Naive B cell (primary cell): ENCODE measurements at regions not wholly inside any gene's neighbourhood (a gene's known extent, or its start where the extent isn't known, plus 50 kb on each side); places are given as distances from the start of the nearest gene placed in this dataset.

Experiments
- ATAC-seq, 2 donors: fragments of 150-1000 bp; cut with Tn5 transposase; 2 replicates each; pipeline ENCODE4 v1.10.0; 2021; ENCODE audit warnings: low read depth in 2 of 2, mild to moderate bottlenecking in 2 of 2, moderate library complexity in 2 of 2
- DNase-seq: peaks from one replicate; pipeline ENCODE4 v3.0.0; 2022
- H3K27ac Mint-ChIP-seq, 6 donors: one replicate each; pipeline ENCODE4 v1.8.0; 2020 to 2022; ENCODE audit warnings: mild to moderate bottlenecking in 6 of 6, mixed read lengths in 6 of 6, moderate library complexity in 5 of 6, inconsistent platforms in 2 of 6
- H3K27me3 Mint-ChIP-seq, 3 donors: one replicate each; pipeline ENCODE4 v1.8.0; 2021 to 2022; ENCODE audit warnings: mixed read lengths in 3 of 3, mild to moderate bottlenecking in 1 of 3
- H3K36me3 Mint-ChIP-seq, 2 donors: one replicate each; pipeline ENCODE4 v1.8.0; 2020 to 2022; ENCODE audit warnings: mixed read lengths in 2 of 2, inconsistent platforms in 1 of 2, mild to moderate bottlenecking in 1 of 2
- H3K4me1 Mint-ChIP-seq, 3 donors: one replicate each; pipeline ENCODE4 v1.8.0; 2020 to 2022; ENCODE audit warnings: mixed read lengths in 3 of 3, inconsistent platforms in 1 of 3, mild to moderate bottlenecking in 1 of 3, moderate library complexity in 1 of 3
- H3K4me3 Mint-ChIP-seq, 8 donors: one replicate each; pipeline ENCODE4 v1.8.0; 2020 to 2022; ENCODE audit warnings: mild to moderate bottlenecking in 8 of 8, mixed read lengths in 8 of 8, moderate library complexity in 8 of 8, inconsistent platforms in 2 of 8
- H3K9me3 Mint-ChIP-seq, 7 donors: one replicate each; pipeline ENCODE4 v1.8.0; 2020 to 2022; ENCODE audit warnings: mixed read lengths in 7 of 7, mild to moderate bottlenecking in 5 of 7, inconsistent platforms in 2 of 7, moderate library complexity in 1 of 7

GRCh38 chr10:118496525-118496924, 98.9 kb downstream of the PRLHR start:
- Mint-ChIP-seq H3K4me1 (no peaks in the 10 kb centered on the region), H3K4me3 (no peak overlapping the region), H3K36me3 (no peaks in the 10 kb centered on the region), H3K27me3 (peaks cover 11 to 24% (median 22%) of the 10 kb centered on the region in 3 donors), H3K27ac (no peak overlapping the region), H3K9me3 (peaks cover 0 to 4% (median 1%) of the 10 kb centered on the region in 7 donors)
- DNase-seq (no peak), ATAC-seq (no peak)

GRCh38 chr10:118495499-118495898, 99.9 kb downstream of the PRLHR start:
- Mint-ChIP-seq H3K27ac (peak overlapping the region in 1 of 6 donors; percentile 61), H3K4me3 (no peak overlapping the region), H3K27me3 (peaks cover 6 to 19% (median 16%) of the 10 kb centered on the region in 3 donors), H3K4me1 (no peaks in the 10 kb centered on the region), H3K9me3 (peaks cover 0 to 14% (median 8%) of the 10 kb centered on the region in 7 donors), H3K36me3 (no peaks in the 10 kb centered on the region)
- no peak for DNase-seq
- no peak for ATAC-seq

- Mint-ChIP-seq H3K9me3 (peaks cover 2 to 28% (median 12%) of the 10 kb centered on the region in 7 donors), H3K27ac (no peak overlapping the region), H3K4me3 (no peak overlapping the region), H3K36me3 (no peaks in the 10 kb centered on the region), H3K4me1 (no peaks in the 10 kb centered on the region), H3K27me3 (peaks cover 6 to 14% (median 8%) of the 10 kb centered on the region in 3 donors)
- ATAC-seq (no peak), DNase-seq (no peak)
Observed at GRCh38 chr10:118491055-118491454, 104.4 kb downstream of the PRLHR start.

- Mint-ChIP-seq H3K27me3 (peaks cover 0 to 21% (median 0%) of the 10 kb centered on the region in 3 donors), H3K9me3 (peaks cover 1 to 28% (median 12%) of the 10 kb centered on the region in 7 donors), H3K4me3 (no peak overlapping the region), H3K27ac (no peak overlapping the region), H3K4me1 (no peaks in the 10 kb centered on the region), H3K36me3 (no peaks in the 10 kb centered on the region)
- ATAC-seq (no peak), DNase-seq (no peak)
Observed at GRCh38 chr10:118488710-118489497, 106.5 kb downstream of the PRLHR start.

- Mint-ChIP-seq H3K4me3 (no peak overlapping the region), H3K9me3 (peaks cover 0 to 16% (median 4%) of the 10 kb centered on the region in 7 donors), H3K36me3 (no peaks in the 10 kb centered on the region), H3K27ac (no peak overlapping the region), H3K27me3 (peaks cover 0 to 15% (median 4%) of the 10 kb centered on the region in 3 donors), H3K4me1 (no peaks in the 10 kb centered on the region)
- ATAC-seq = no peak
- no peak for DNase-seq
Observed at GRCh38 chr10:118485641-118486040, 109.8 kb downstream of the PRLHR start.

- Mint-ChIP-seq H3K27me3 (peaks cover 0 to 16% (median 15%) of the 10 kb centered on the region in 3 donors), H3K4me3 (no peak overlapping the region), H3K36me3 (peaks cover 0 to 8% of the 10 kb centered on the region in 2 donors), H3K9me3 (peaks cover 0 to 15% (median 3%) of the 10 kb centered on the region in 7 donors), H3K27ac (no peak overlapping the region), H3K4me1 (no peaks in the 10 kb centered on the region)
- ATAC-seq (no peak), DNase-seq (no peak)
Observed at GRCh38 chr10:118484152-118484871, 111.1 kb downstream of the PRLHR start.

GRCh38 chr10:118483496-118483895, 112.0 kb downstream of the PRLHR start:
- no peak overlapping the region for H3K27ac Mint-ChIP-seq
- H3K27me3 Mint-ChIP-seq = peaks cover 0 to 17% (median 15%) of the 10 kb centered on the region in 3 donors
- ATAC-seq = no peak
- H3K4me1 Mint-ChIP-seq = no peaks in the 10 kb centered on the region
- peaks cover 0 to 10% (median 0%) of the 10 kb centered on the region in 7 donors for H3K9me3 Mint-ChIP-seq
- peaks cover 0 to 8% of the 10 kb centered on the region in 2 donors for H3K36me3 Mint-ChIP-seq
- no peak overlapping the region for H3K4me3 Mint-ChIP-seq
- DNase-seq = no peak

GRCh38 chr10:118482393-118483331, 112.8 kb downstream of the PRLHR start:
- ATAC-seq (no peak), DNase-seq (no peak)
- Mint-ChIP-seq H3K27me3 (peaks cover 0 to 19% (median 17%) of the 10 kb centered on the region in 3 donors), H3K27ac (no peak overlapping the region), H3K4me1 (no peaks in the 10 kb centered on the region), H3K4me3 (no peak overlapping the region), H3K36me3 (peaks cover 0 to 8% of the 10 kb centered on the region in 2 donors), H3K9me3 (peaks cover 0 to 10% (median 0%) of the 10 kb centered on the region in 7 donors)

- ATAC-seq = no peak
- peaks cover 0 to 8% of the 10 kb centered on the region in 2 donors for H3K36me3 Mint-ChIP-seq
- no peak overlapping the region for H3K4me3 Mint-ChIP-seq
- no peak overlapping the region for H3K27ac Mint-ChIP-seq
- H3K27me3 Mint-ChIP-seq = peaks cover 0 to 24% (median 17%) of the 10 kb centered on the region in 3 donors
- peaks cover 0 to 10% (median 0%) of the 10 kb centered on the region in 7 donors for H3K9me3 Mint-ChIP-seq
- no peaks in the 10 kb centered on the region for H3K4me1 Mint-ChIP-seq
- DNase-seq = no peak
Observed at GRCh38 chr10:118481871-118482270, 113.6 kb downstream of the PRLHR start.

- H3K27me3 Mint-ChIP-seq = peaks cover 17 to 32% (median 21%) of the 10 kb centered on the region in 3 donors
- H3K4me1 Mint-ChIP-seq = no peaks in the 10 kb centered on the region
- H3K36me3 Mint-ChIP-seq = peaks cover 0 to 6% of the 10 kb centered on the region in 2 donors
- H3K9me3 Mint-ChIP-seq = peaks cover 0 to 19% (median 5%) of the 10 kb centered on the region in 7 donors
- ATAC-seq = no peak
- H3K27ac Mint-ChIP-seq = no peak overlapping the region
- no peak for DNase-seq
- H3K4me3 Mint-ChIP-seq = no peak overlapping the region
Observed at GRCh38 chr10:118475214-118475613, 120.2 kb downstream of the PRLHR start.

GRCh38 chr10:118474111-118474510, 121.3 kb downstream of the PRLHR start:
- Mint-ChIP-seq H3K27me3 (peaks cover 24 to 26% (median 26%) of the 10 kb centered on the region in 3 donors), H3K27ac (no peak overlapping the region), H3K4me3 (no peak overlapping the region), H3K36me3 (no peaks in the 10 kb centered on the region), H3K9me3 (peaks cover 0 to 19% (median 5%) of the 10 kb centered on the region in 7 donors), H3K4me1 (no peaks in the 10 kb centered on the region)
- ATAC-seq (no peak), DNase-seq (no peak)

GRCh38 chr10:118473305-118473960, 122.0 kb downstream of the PRLHR start:
- H3K9me3 Mint-ChIP-seq = peaks cover 0 to 19% (median 5%) of the 10 kb centered on the region in 7 donors
- no peak for ATAC-seq
- peaks cover 24 to 33% (median 32%) of the 10 kb centered on the region in 3 donors for H3K27me3 Mint-ChIP-seq
- H3K27ac Mint-ChIP-seq = no peak overlapping the region
- H3K36me3 Mint-ChIP-seq = no peaks in the 10 kb centered on the region
- no peaks in the 10 kb centered on the region for H3K4me1 Mint-ChIP-seq
- H3K4me3 Mint-ChIP-seq = no peak overlapping the region
- no peak for DNase-seq
